HepG2 (cell line): ENCODE measurements at regions not wholly inside any gene's neighbourhood (a gene's known extent, or its start where the extent isn't known, plus 50 kb on each side); places are given as distances from the start of the nearest gene placed in this dataset.

Source experiments
- ARID5B ChIP-seq: IDR thresholded peaks from 2 replicates; pipeline ENCODE4 v1.4.0; 2020; ENCODE audit warnings: mild to moderate bottlenecking, missing genetic modification reagents
- CEBPB ChIP-seq: IDR thresholded peaks from 2 replicates; pipeline ENCODE4 v1.6.1; 2011; ENCODE audit warnings: low read depth, low read length, improper control_type of control experiment, borderline replicate concordance
- FOSL2 ChIP-seq: sonication (generic); formaldehyde crosslinking; IDR thresholded peaks from 2 replicates; pipeline ENCODE4 v1.4.0; 2020; ENCODE audit warnings: missing genetic modification reagents
- FOXA3 ChIP-seq: IDR thresholded peaks from 2 replicates; pipeline ENCODE4 v1.6.1; 2016; ENCODE audit warnings: missing genetic modification reagents, missing compliant biosample characterization
- HMG20A ChIP-seq: IDR thresholded peaks from 2 replicates; pipeline ENCODE4 v1.6.1; 2016; ENCODE audit warnings: borderline replicate concordance
- HNF4G ChIP-seq, 2 experiments: sonication (generic) in 1 of 2; formaldehyde crosslinking in 1 of 2; IDR thresholded peaks; 2 replicates each; pipeline versions ENCODE4 v1.4.0 to v1.6.1; 2011 to 2020; ENCODE audit warnings: borderline replicate concordance in 2 of 2, low read depth in 2 of 2, mild to moderate bottlenecking in 2 of 2, low read length in 1 of 2, missing genetic modification reagents in 1 of 2, moderate library complexity in 1 of 2
- MTF2 ChIP-seq: sonication (generic); formaldehyde crosslinking; IDR thresholded peaks from 2 replicates; pipeline ENCODE4 v1.5.0; 2020; ENCODE audit warnings: missing genetic modification reagents, borderline replicate concordance
- SRSF9 ChIP-seq: fragments of 200-400 bp; formaldehyde crosslinking; IDR thresholded peaks from 2 replicates; pipeline ENCODE4 v1.6.1; 2018; ENCODE audit warnings: borderline replicate concordance, mild to moderate bottlenecking, low read depth, low read length; ENCODE audit not compliant: insufficient read depth, poor library complexity, severe bottlenecking
- TRIM24 ChIP-seq: sonication (generic); formaldehyde crosslinking; IDR thresholded peaks from 2 replicates; pipeline ENCODE4 v1.8.0; 2022; ENCODE audit warnings: mild to moderate bottlenecking, missing genetic modification reagents
- ZBTB21 ChIP-seq: sonication (generic); formaldehyde crosslinking; IDR thresholded peaks from 2 replicates; pipeline ENCODE4 v1.4.0; 2020; ENCODE audit warnings: missing genetic modification reagents
- ZNF567 ChIP-seq: sonication (generic); formaldehyde crosslinking; IDR thresholded peaks from 2 replicates; pipeline ENCODE4 v1.8.1; 2023; ENCODE audit warnings: mild to moderate bottlenecking, missing genetic modification reagents, borderline replicate concordance

- TF ChIP-seq ARID5B (CRISPR knock-in tag) (peak; percentile 74), SRSF9 (no peak), FOXA3 (CRISPR knock-in tag) (peak; percentile 35; the same call in 1 of the 2 replicates), HNF4G (IDR thresholded peaks at IDR 0.05; ENCODE audit: borderline replicate concordance, low read depth, low read length) (peak; percentile 36; the same call in 1 of the 2 replicates), HNF4G (CRISPR knock-in tag; IDR thresholded peaks at IDR 0.05; ENCODE audit: borderline replicate concordance, low read depth) (no peak), MTF2 (CRISPR knock-in tag) (no peak), FOSL2 (CRISPR knock-in tag) (peak; percentile 51), HMG20A (CRISPR knock-in tag) (peak; percentile 16; the same call in 1 of the 2 replicates), ZBTB21 (CRISPR knock-in tag) (peak; percentile 42; the same call in 1 of the 2 replicates), ZNF567 (CRISPR knock-in tag) (no peak), TRIM24 (CRISPR knock-in tag) (0 out of 2 replicates have a peak, but pooled peaks have one; percentile 33), CEBPB (peak; percentile 74)
Measured at GRCh38 chr3:72054976-72055375, 270.0 kb upstream of the PROK2 start (continued).
